ENCODE measurements at regions not wholly inside any gene's neighbourhood (a gene's known extent, or its start where the extent isn't known, plus 50 kb on each side); places are given as distances from the start of the nearest gene placed in this dataset.

- no peak overlapping the region for H3K27ac Mint-ChIP-seq
- POLR2A ChIA-PET = interaction anchor here (1.2 to 1.4 kb wide), 2 partner anchors 23 to 30 kb away, joined by 3 read pairs; no protein-coding TSS in a partner anchor
- no peak for ATAC-seq (ENCODE audit: low read depth)
These were observed 144.0 kb upstream of the IRF2BP2 start for GRCh38 chr1:234753979-234754378.

GRCh38 chr1:234752927-234753326 is 142.9 kb upstream of the IRF2BP2 start:
- DNase-seq (no peak), ATAC-seq (ENCODE audit: low read depth) (no peak)
- no peaks in the 10 kb centered on the region for H3K36me3 Mint-ChIP-seq
- peaks cover 2% of the 10 kb centered on the region for H3K9me3 Mint-ChIP-seq
- no peak overlapping the region for H3K27ac Mint-ChIP-seq
- peaks cover 18% of the 10 kb centered on the region for H3K4me1 Mint-ChIP-seq
- H3K27me3 Mint-ChIP-seq = no peaks in the 10 kb centered on the region
- POLR2A ChIA-PET = interaction anchor here (0.6 to 1.4 kb wide), 3 partner anchors 8 to 29 kb away, joined by 3 read pairs; no protein-coding TSS in a partner anchor
- no peak overlapping the region for H3K4me3 Mint-ChIP-seq

More at GRCh38 chr1:234753979-234754378, 144.0 kb upstream of the IRF2BP2 start:
- Mint-ChIP-seq H3K9me3 (peaks cover 2% of the 10 kb centered on the region), H3K36me3 (no peaks in the 10 kb centered on the region), H3K4me3 (no peak overlapping the region), H3K27me3 (no peaks in the 10 kb centered on the region), H3K4me1 (peaks cover 25% of the 10 kb centered on the region)
- no peak for DNase-seq

- no peak for DNase-seq
- H3K27me3 Mint-ChIP-seq = no peaks in the 10 kb centered on the region
- no peaks in the 10 kb centered on the region for H3K36me3 Mint-ChIP-seq
- H3K9me3 Mint-ChIP-seq = peaks cover 2% of the 10 kb centered on the region
- no peak for ATAC-seq (ENCODE audit: low read depth)
- POLR2A ChIA-PET = interaction anchor here (1.0 kb wide), 1 partner anchor 28 kb away, joined by 4 read pairs; no protein-coding TSS in a partner anchor
- H3K4me1 Mint-ChIP-seq = peaks cover 12% of the 10 kb centered on the region
- no peak overlapping the region for H3K4me3 Mint-ChIP-seq
- H3K27ac Mint-ChIP-seq = no peak overlapping the region
These were observed 141.7 kb upstream of the IRF2BP2 start for GRCh38 chr1:234751678-234752077.

GRCh38 chr1:234750922-234751627 is 141.1 kb upstream of the IRF2BP2 start:
- POLR2A ChIA-PET = interaction anchor here (1.0 kb wide), 1 partner anchor 27 kb away, joined by 4 read pairs; no protein-coding TSS in a partner anchor
- no peak for ATAC-seq (ENCODE audit: low read depth)
- H3K27me3 Mint-ChIP-seq = no peaks in the 10 kb centered on the region
- no peak overlapping the region for H3K4me3 Mint-ChIP-seq
- H3K36me3 Mint-ChIP-seq = no peaks in the 10 kb centered on the region
- peaks cover 7% of the 10 kb centered on the region for H3K4me1 Mint-ChIP-seq
- H3K9me3 Mint-ChIP-seq = peaks cover 2% of the 10 kb centered on the region
- no peak for DNase-seq
- no peak overlapping the region for H3K27ac Mint-ChIP-seq

- peaks cover 2% of the 10 kb centered on the region for H3K9me3 Mint-ChIP-seq
- peaks cover 1% of the 10 kb centered on the region for H3K4me1 Mint-ChIP-seq
- no peaks in the 10 kb centered on the region for H3K36me3 Mint-ChIP-seq
- H3K27me3 Mint-ChIP-seq = no peaks in the 10 kb centered on the region
- POLR2A ChIA-PET = no interaction called here
- no peak overlapping the region for H3K4me3 Mint-ChIP-seq
- H3K27ac Mint-ChIP-seq = no peak overlapping the region
- ATAC-seq (ENCODE audit: low read depth) (no peak), DNase-seq (no peak)
These were observed 138.7 kb upstream of the IRF2BP2 start for GRCh38 chr1:234748713-234749112.

GRCh38 chr1:234748066-234748465 is 138.1 kb upstream of the IRF2BP2 start:
- Mint-ChIP-seq H3K4me3 (no peak overlapping the region), H3K27ac (no peak overlapping the region), H3K27me3 (no peaks in the 10 kb centered on the region), H3K36me3 (no peaks in the 10 kb centered on the region), H3K4me1 (peaks cover 1% of the 10 kb centered on the region), H3K9me3 (peaks cover 2% of the 10 kb centered on the region)
- no peak for ATAC-seq (ENCODE audit: low read depth)
- POLR2A ChIA-PET = no interaction called here
- DNase-seq = no peak

- Mint-ChIP-seq H3K4me1 (peaks cover 1% of the 10 kb centered on the region), H3K27me3 (peaks cover 4% of the 10 kb centered on the region), H3K9me3 (peaks cover 2% of the 10 kb centered on the region), H3K36me3 (no peaks in the 10 kb centered on the region), H3K27ac (no peak overlapping the region), H3K4me3 (no peak overlapping the region)
- POLR2A ChIA-PET = no interaction called here
- DNase-seq = no peak
- ATAC-seq (ENCODE audit: low read depth) = no peak
These were observed 136.8 kb upstream of the IRF2BP2 start for GRCh38 chr1:234746798-234747196.

GRCh38 chr1:234745844-234746797 is 136.1 kb upstream of the IRF2BP2 start:
- Mint-ChIP-seq H3K4me1 (peaks cover 1% of the 10 kb centered on the region), H3K27me3 (peaks cover 4% of the 10 kb centered on the region), H3K9me3 (peaks cover 2% of the 10 kb centered on the region), H3K36me3 (no peaks in the 10 kb centered on the region), H3K27ac (no peak overlapping the region), H3K4me3 (no peak overlapping the region)
- ATAC-seq (ENCODE audit: low read depth) (no peak), DNase-seq (no peak)
- POLR2A ChIA-PET = no interaction called here

GRCh38 chr1:234745276-234745675 is 135.3 kb upstream of the IRF2BP2 start:
- H3K27ac Mint-ChIP-seq = no peak overlapping the region
- ATAC-seq (ENCODE audit: low read depth) = no peak
- no peaks in the 10 kb centered on the region for H3K36me3 Mint-ChIP-seq
- POLR2A ChIA-PET = no interaction called here
- DNase-seq = no peak
- H3K27me3 Mint-ChIP-seq = peaks cover 4% of the 10 kb centered on the region
- H3K4me1 Mint-ChIP-seq = no peaks in the 10 kb centered on the region
- no peaks in the 10 kb centered on the region for H3K9me3 Mint-ChIP-seq
- no peak overlapping the region for H3K4me3 Mint-ChIP-seq

GRCh38 chr1:234743791-234744611 is 134.0 kb upstream of the IRF2BP2 start:
- no peak for DNase-seq
- H3K27ac Mint-ChIP-seq = no peak overlapping the region
- no peak overlapping the region for H3K4me3 Mint-ChIP-seq
- peaks cover 4% of the 10 kb centered on the region for H3K27me3 Mint-ChIP-seq
- H3K36me3 Mint-ChIP-seq = no peaks in the 10 kb centered on the region
- POLR2A ChIA-PET = interaction anchor here (0.7 kb wide), 1 partner anchor 9 kb away, joined by 3 read pairs; no protein-coding TSS in a partner anchor
- no peaks in the 10 kb centered on the region for H3K9me3 Mint-ChIP-seq
- H3K4me1 Mint-ChIP-seq = no peaks in the 10 kb centered on the region
- no peak for ATAC-seq (ENCODE audit: low read depth)

GRCh38 chr1:234742622-234743021 is 132.6 kb upstream of the IRF2BP2 start:
- Mint-ChIP-seq H3K4me3 (no peak overlapping the region), H3K27me3 (peaks cover 4% of the 10 kb centered on the region), H3K9me3 (no peaks in the 10 kb centered on the region), H3K36me3 (no peaks in the 10 kb centered on the region), H3K4me1 (peaks cover 3% of the 10 kb centered on the region), H3K27ac (no peak overlapping the region)
- no peak for ATAC-seq (ENCODE audit: low read depth)
- DNase-seq = no peak
- POLR2A ChIA-PET = interaction anchor here (0.6 kb wide), 1 partner anchor 9 kb away, joined by 4 read pairs; no protein-coding TSS in a partner anchor

GRCh38 chr1:234737967-234738314 is 128.0 kb upstream of the IRF2BP2 start:
- Mint-ChIP-seq H3K36me3 (no peaks in the 10 kb centered on the region), H3K27me3 (peaks cover 4% of the 10 kb centered on the region), H3K9me3 (no peaks in the 10 kb centered on the region), H3K4me3 (no peak overlapping the region), H3K4me1 (peaks cover 9% of the 10 kb centered on the region), H3K27ac (no peak overlapping the region)
- ATAC-seq (ENCODE audit: low read depth) (no peak), DNase-seq (no peak)
- POLR2A ChIA-PET = no interaction called here

- Mint-ChIP-seq H3K9me3 (no peaks in the 10 kb centered on the region), H3K4me3 (no peak overlapping the region), H3K27me3 (no peaks in the 10 kb centered on the region), H3K27ac (no peak overlapping the region), H3K4me1 (peaks cover 23% of the 10 kb centered on the region), H3K36me3 (no peaks in the 10 kb centered on the region)
- no peak for ATAC-seq (ENCODE audit: low read depth)
- DNase-seq = no peak
- POLR2A ChIA-PET = no interaction called here
These were observed 125.9 kb upstream of the IRF2BP2 start for GRCh38 chr1:234735916-234736315.
